ENCODE measurements at regions not wholly inside any gene's neighbourhood (a gene's known extent, or its start where the extent isn't known, plus 50 kb on each side); places are given as distances from the start of the nearest gene placed in this dataset.

GRCh38 chr7:115825456-115826115 lies 205.0 kb downstream of the TFEC start:
- TF ChIP-seq EP300 (IDR thresholded peaks at IDR 0.05) = no peak
- TF ChIP-seq POLR2A (IDR thresholded peaks at IDR 0.05) = no peak

Data from ovary (tissue), 1 donor.